Body of pancreas (tissue), 4 donors: ENCODE measurements at regions not wholly inside any gene's neighbourhood (a gene's known extent, or its start where the extent isn't known, plus 50 kb on each side); places are given as distances from the start of the nearest gene placed in this dataset.

Source experiments
- POLR2A ChIP-seq, 3 donors: fragments of 450-650 bp; IDR thresholded peaks; one replicate each; pipeline ENCODE4 v1.6.1; 2016; ENCODE audit warnings: antibody characterized with exemption in 3 of 3, mild to moderate bottlenecking in 2 of 3
- TF ChIP-seq, protein P1 (sequence below), 7 experiments: fragments of 450-650 bp in 4 of 7; fragments of 200-600 bp in 3 of 7; sonication (generic) in 3 of 7; IDR thresholded peaks; one replicate each; pipeline ENCODE4 v1.5.1; 2016 to 2019; ENCODE audit warnings: antibody characterized with exemption in 7 of 7

DNA sequence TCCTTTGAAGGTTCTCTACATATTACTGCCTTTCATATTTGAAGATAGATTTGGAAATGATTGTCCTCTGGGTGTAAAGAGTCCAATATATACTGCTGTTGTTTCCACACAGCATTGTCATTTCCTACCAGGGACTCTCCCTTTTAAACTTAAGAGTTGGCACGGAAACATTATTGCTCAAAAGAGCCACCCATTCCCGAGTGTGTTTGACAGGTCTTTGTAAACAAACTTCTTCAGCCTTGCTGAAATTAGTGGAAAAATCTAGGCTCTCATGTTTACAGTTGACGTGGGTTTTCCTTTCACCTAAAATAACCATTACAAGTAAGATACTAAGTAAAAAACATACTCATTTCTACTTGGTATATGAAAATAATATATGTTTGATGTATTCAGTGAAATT, 111.4 kb upstream of the LIMCH1 start:
- TF ChIP-seq, protein P1, sequence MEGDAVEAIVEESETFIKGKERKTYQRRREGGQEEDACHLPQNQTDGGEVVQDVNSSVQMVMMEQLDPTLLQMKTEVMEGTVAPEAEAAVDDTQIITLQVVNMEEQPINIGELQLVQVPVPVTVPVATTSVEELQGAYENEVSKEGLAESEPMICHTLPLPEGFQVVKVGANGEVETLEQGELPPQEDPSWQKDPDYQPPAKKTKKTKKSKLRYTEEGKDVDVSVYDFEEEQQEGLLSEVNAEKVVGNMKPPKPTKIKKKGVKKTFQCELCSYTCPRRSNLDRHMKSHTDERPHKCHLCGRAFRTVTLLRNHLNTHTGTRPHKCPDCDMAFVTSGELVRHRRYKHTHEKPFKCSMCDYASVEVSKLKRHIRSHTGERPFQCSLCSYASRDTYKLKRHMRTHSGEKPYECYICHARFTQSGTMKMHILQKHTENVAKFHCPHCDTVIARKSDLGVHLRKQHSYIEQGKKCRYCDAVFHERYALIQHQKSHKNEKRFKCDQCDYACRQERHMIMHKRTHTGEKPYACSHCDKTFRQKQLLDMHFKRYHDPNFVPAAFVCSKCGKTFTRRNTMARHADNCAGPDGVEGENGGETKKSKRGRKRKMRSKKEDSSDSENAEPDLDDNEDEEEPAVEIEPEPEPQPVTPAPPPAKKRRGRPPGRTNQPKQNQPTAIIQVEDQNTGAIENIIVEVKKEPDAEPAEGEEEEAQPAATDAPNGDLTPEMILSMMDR (IDR thresholded peaks at IDR 0.05) = no peak
- TF ChIP-seq POLR2A (IDR thresholded peaks at IDR 0.05) = no peak
